Stimulated activated memory B cell treated with anti-CD40 and anti-IgM and Interleukin-4, amounts not matched to agents 10 μg/mL and 1 μg/mL and 100 μg/mL, for 72 hours (primary cell): ENCODE measurements at regions not wholly inside any gene's neighbourhood (a gene's known extent, or its start where the extent isn't known, plus 50 kb on each side); places are given as distances from the start of the nearest gene placed in this dataset.

Source experiments
- ATAC-seq: fragments of 150-1000 bp; cut with Tn5 transposase; 2 replicates; pipeline ENCODE4 v1.10.0; 2021
- H3K27ac Mint-ChIP-seq: one replicate; pipeline ENCODE4 v1.8.0; 2022; ENCODE audit warnings: mild to moderate bottlenecking, mixed read lengths
- H3K27me3 Mint-ChIP-seq: one replicate; pipeline ENCODE4 v1.8.0; 2022; ENCODE audit warnings: mixed read lengths
- H3K36me3 Mint-ChIP-seq: one replicate; pipeline ENCODE4 v1.8.0; 2022; ENCODE audit warnings: mixed read lengths
- H3K4me1 Mint-ChIP-seq: one replicate; pipeline ENCODE4 v1.8.0; 2022; ENCODE audit warnings: mixed read lengths
- H3K4me3 Mint-ChIP-seq: one replicate; pipeline ENCODE4 v1.8.0; 2022; ENCODE audit warnings: mild to moderate bottlenecking, moderate library complexity, mixed read lengths
- H3K9me3 Mint-ChIP-seq: one replicate; pipeline ENCODE4 v1.8.0; 2022; ENCODE audit warnings: mixed read lengths

GRCh38 chr5:27962198-27962597, 923.8 kb upstream of the CDH9 start:
- Mint-ChIP-seq H3K9me3 (peaks cover 19% of the 10 kb centered on the region), H3K36me3 (no peaks in the 10 kb centered on the region), H3K27ac (no peak overlapping the region), H3K4me1 (no peaks in the 10 kb centered on the region), H3K4me3 (no peak overlapping the region), H3K27me3 (no peaks in the 10 kb centered on the region)
- ATAC-seq: no peak

GRCh38 chr5:27947088-27947487, 908.7 kb upstream of the CDH9 start:
- no peaks in the 10 kb centered on the region for H3K4me1 Mint-ChIP-seq
- no peak for ATAC-seq

DNA sequence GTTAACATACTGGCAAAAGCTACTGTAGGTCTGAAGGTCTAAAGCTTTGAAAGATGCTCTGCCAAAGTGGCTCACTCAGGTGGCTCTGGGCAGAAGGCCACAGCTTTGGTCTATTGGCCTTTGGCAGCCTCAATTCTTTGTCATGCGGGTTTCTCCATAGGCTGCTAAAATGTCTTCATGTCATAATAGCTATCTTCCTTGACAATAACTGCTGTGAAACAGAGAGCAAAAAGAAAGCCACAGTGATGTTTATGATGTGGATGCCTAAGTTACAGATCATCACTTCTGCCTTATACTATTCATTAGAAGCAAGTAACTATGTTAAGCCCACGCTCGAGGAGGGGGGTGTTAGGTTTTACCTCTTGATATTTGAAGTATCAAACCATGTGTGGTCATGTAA, 906.1 kb upstream of the CDH9 start:
- Mint-ChIP-seq H3K4me3 (no peak overlapping the region), H3K36me3 (no peaks in the 10 kb centered on the region), H3K4me1 (no peaks in the 10 kb centered on the region), H3K27me3 (no peaks in the 10 kb centered on the region), H3K9me3 (peaks cover 3% of the 10 kb centered on the region), H3K27ac (no peak overlapping the region)
- ATAC-seq: no peak

More at GRCh38 chr5:27947088-27947487, 908.7 kb upstream of the CDH9 start:
- Mint-ChIP-seq H3K36me3 (no peaks in the 10 kb centered on the region), H3K27ac (no peak overlapping the region), H3K27me3 (no peaks in the 10 kb centered on the region), H3K4me3 (no peak overlapping the region), H3K9me3 (peaks cover 3% of the 10 kb centered on the region)

DNA sequence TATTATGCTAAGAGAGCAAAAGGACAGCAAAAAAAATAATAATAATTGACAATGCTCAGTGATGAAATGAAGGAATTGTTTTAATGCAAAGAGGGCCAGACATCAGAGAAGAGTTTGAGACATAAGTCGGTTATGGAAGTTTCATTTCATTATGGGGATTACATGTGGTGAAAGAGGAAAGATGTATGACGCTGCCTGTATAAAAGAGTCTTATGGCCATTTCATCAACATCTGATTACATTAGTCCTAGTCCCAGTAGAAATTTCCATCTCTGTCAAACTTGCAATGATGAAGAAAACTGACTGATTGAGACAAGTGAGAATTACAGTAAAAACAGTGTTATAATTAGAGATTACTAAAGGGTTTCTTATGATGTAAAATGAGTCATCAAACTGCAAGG, 900.6 kb upstream of the CDH9 start:
- no peak for ATAC-seq
- Mint-ChIP-seq H3K27me3 (no peaks in the 10 kb centered on the region), H3K9me3 (peaks cover 3% of the 10 kb centered on the region), H3K36me3 (no peaks in the 10 kb centered on the region), H3K4me1 (no peaks in the 10 kb centered on the region), H3K4me3 (no peak overlapping the region), H3K27ac (no peak overlapping the region)

DNA sequence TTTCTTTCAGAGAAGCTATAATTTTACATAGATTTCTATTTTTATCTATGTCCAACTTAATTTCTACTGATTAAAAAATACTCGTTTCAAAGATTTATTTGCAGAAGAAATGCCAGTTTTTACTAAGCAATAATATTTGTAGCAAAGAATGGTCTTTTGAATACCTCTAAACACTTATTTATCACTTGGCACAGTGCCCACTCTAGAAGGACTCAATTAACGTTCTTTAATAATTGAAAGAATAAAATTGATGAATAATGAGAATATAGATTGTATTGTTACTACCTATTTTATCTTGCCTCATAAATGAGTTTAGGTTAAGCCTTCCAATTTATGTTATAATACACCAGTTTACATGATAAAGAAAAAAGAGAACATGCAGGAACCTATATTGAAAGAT, 889.7 kb upstream of the CDH9 start:
- no peaks in the 10 kb centered on the region for H3K27me3 Mint-ChIP-seq
- H3K4me1 Mint-ChIP-seq: no peaks in the 10 kb centered on the region
- no peaks in the 10 kb centered on the region for H3K36me3 Mint-ChIP-seq
- no peak for ATAC-seq
- no peak overlapping the region for H3K4me3 Mint-ChIP-seq
- no peak overlapping the region for H3K27ac Mint-ChIP-seq
- H3K9me3 Mint-ChIP-seq: peaks cover 5% of the 10 kb centered on the region

GRCh38 chr5:27911216-27911615, 872.8 kb upstream of the CDH9 start:
- H3K9me3 Mint-ChIP-seq: no peaks in the 10 kb centered on the region
- no peaks in the 10 kb centered on the region for H3K4me1 Mint-ChIP-seq
- no peak for ATAC-seq
- H3K36me3 Mint-ChIP-seq: no peaks in the 10 kb centered on the region
- no peak overlapping the region for H3K4me3 Mint-ChIP-seq
- no peak overlapping the region for H3K27ac Mint-ChIP-seq
- no peaks in the 10 kb centered on the region for H3K27me3 Mint-ChIP-seq

DNA sequence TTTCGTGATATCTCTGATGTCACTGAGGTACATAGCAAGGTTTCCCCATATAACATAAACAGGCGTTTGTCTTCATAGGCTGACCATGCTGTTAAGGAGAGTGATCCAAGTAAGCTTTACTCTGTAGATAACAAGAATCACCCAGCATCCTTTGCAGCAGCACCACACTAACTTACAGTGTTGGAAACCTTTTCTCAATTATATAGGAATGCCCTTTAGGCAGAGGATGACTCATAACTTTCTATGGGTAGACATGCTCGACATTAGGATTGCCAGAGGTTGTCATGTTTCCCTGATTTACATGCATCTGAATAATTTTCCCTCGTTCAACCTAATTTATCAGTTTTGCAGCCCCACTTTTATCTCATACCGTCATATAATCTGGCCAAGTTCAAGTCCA, 870.0 kb upstream of the CDH9 start:
- Mint-ChIP-seq H3K27me3 (no peaks in the 10 kb centered on the region), H3K4me1 (no peaks in the 10 kb centered on the region), H3K4me3 (no peak overlapping the region), H3K36me3 (no peaks in the 10 kb centered on the region), H3K9me3 (no peaks in the 10 kb centered on the region), H3K27ac (no peak overlapping the region)
- ATAC-seq: no peak

DNA sequence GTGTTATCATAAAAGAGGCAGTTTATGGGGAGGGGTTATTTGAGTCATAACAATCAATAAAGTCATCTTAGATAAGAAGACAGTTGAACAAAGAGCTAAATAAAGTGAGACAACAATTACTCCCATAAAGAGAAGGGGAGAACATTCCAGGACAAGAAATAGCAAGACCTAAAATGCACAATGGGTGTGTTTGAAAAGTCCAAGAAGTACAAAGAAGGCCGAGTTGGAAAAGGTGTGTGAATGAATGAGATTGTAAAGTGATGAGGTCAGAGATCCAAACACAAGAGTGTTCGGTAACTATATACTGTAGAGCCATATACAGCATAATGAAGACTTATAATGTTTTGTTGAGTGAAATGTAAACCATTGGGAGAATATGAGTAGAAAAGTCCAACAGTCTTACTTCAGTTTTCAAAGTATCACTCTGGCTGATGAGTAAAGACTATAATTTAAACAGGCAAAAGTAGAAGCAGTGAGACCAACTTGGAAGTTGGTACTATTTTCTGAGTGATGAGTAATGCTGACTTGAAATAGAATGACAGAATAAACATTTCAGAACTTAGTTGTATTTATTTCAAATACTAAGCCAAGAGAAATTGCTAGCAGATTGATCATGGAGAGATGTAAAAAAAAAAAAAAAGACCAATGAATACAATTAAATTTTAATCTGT, 868.7 kb upstream of the CDH9 start:
- Mint-ChIP-seq H3K27ac (no peak overlapping the region), H3K4me1 (no peaks in the 10 kb centered on the region), H3K9me3 (no peaks in the 10 kb centered on the region), H3K27me3 (no peaks in the 10 kb centered on the region), H3K4me3 (no peak overlapping the region), H3K36me3 (no peaks in the 10 kb centered on the region)
- no peak for ATAC-seq

DNA sequence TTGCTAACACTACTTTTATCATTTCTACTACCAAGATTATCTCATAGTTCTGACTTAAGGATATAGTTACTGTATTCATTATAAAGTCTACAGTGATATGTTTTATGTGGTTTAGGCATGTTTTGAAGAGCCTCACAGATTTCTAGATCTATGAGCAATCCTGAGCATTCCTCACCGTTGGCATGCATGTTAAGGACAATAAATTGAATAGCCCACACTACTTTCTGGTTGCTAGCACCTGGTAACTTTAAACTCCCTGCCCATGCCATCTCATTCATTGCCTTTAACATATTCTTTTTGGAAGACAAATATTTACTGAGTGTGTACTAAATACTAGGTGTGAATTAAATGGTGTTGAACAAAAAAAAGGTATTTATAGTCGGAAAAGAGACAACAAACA, 868.1 kb upstream of the CDH9 start:
- Mint-ChIP-seq H3K27ac (no peak overlapping the region), H3K4me3 (no peak overlapping the region), H3K4me1 (no peaks in the 10 kb centered on the region), H3K36me3 (no peaks in the 10 kb centered on the region), H3K27me3 (no peaks in the 10 kb centered on the region), H3K9me3 (no peaks in the 10 kb centered on the region)
- no peak for ATAC-seq

DNA sequence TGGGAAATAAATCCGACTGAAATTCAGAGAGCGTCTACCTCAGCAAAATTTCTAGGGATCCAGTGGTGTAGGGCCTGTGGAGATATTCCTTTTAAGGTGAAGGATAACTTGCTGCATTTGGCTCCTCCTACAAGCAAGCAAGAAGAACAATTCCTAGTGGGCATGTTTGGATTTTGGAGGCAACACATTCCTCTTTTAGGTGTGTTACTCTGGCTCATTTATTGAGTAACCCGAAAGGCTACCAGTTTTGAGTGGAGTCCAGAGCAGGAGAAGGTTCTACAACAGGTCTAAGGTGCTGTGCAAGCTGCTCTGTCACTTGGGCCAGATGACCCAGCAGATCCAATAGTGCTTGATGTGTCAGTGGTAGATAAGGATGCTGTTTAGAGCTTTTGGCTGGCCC, 862.4 kb upstream of the CDH9 start:
- Mint-ChIP-seq H3K4me3 (no peak overlapping the region), H3K9me3 (no peaks in the 10 kb centered on the region), H3K27me3 (no peaks in the 10 kb centered on the region), H3K36me3 (no peaks in the 10 kb centered on the region), H3K4me1 (no peaks in the 10 kb centered on the region), H3K27ac (no peak overlapping the region)
- ATAC-seq: no peak

- no peak overlapping the region for H3K4me3 Mint-ChIP-seq
- H3K9me3 Mint-ChIP-seq: peaks cover 14% of the 10 kb centered on the region
- H3K27ac Mint-ChIP-seq: no peak overlapping the region
- no peaks in the 10 kb centered on the region for H3K36me3 Mint-ChIP-seq
- no peak for ATAC-seq
- H3K27me3 Mint-ChIP-seq: no peaks in the 10 kb centered on the region
- H3K4me1 Mint-ChIP-seq: no peaks in the 10 kb centered on the region
Observed at GRCh38 chr5:27876071-27876470, 837.7 kb upstream of the CDH9 start.

DNA sequence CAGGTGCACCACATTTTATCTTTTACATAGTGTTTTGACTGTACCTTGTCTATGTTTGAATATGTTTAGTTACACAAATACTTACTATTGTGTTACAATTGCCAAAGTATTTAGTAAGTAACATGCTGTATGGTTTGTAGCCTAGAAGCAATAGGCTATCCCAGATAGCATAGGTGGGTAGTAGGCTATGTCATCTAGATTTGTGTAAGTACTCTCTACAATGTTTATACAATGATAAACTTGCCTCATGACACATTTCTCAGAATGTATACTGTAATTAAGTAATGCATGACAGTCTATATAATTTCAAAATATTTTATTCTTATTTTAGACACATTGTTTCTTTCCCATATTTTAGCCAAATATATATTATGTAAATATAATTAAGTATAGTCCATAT, 836.8 kb upstream of the CDH9 start:
- Mint-ChIP-seq H3K27me3 (no peaks in the 10 kb centered on the region), H3K36me3 (no peaks in the 10 kb centered on the region), H3K4me3 (no peak overlapping the region), H3K9me3 (peaks cover 10% of the 10 kb centered on the region), H3K4me1 (no peaks in the 10 kb centered on the region), H3K27ac (no peak overlapping the region)
- ATAC-seq: no peak

- Mint-ChIP-seq H3K4me3 (no peak overlapping the region), H3K9me3 (peaks cover 3% of the 10 kb centered on the region), H3K36me3 (no peaks in the 10 kb centered on the region), H3K27ac (no peak overlapping the region), H3K4me1 (no peaks in the 10 kb centered on the region), H3K27me3 (no peaks in the 10 kb centered on the region)
- no peak for ATAC-seq
Observed at GRCh38 chr5:27868292-27868691, 829.9 kb upstream of the CDH9 start.

- no peaks in the 10 kb centered on the region for H3K4me1 Mint-ChIP-seq
- no peak for ATAC-seq
- H3K9me3 Mint-ChIP-seq: peaks cover 3% of the 10 kb centered on the region
- no peaks in the 10 kb centered on the region for H3K36me3 Mint-ChIP-seq
- H3K27ac Mint-ChIP-seq: no peak overlapping the region
- no peaks in the 10 kb centered on the region for H3K27me3 Mint-ChIP-seq
- H3K4me3 Mint-ChIP-seq: no peak overlapping the region
Observed at GRCh38 chr5:27855491-27855890, 817.1 kb upstream of the CDH9 start.

DNA sequence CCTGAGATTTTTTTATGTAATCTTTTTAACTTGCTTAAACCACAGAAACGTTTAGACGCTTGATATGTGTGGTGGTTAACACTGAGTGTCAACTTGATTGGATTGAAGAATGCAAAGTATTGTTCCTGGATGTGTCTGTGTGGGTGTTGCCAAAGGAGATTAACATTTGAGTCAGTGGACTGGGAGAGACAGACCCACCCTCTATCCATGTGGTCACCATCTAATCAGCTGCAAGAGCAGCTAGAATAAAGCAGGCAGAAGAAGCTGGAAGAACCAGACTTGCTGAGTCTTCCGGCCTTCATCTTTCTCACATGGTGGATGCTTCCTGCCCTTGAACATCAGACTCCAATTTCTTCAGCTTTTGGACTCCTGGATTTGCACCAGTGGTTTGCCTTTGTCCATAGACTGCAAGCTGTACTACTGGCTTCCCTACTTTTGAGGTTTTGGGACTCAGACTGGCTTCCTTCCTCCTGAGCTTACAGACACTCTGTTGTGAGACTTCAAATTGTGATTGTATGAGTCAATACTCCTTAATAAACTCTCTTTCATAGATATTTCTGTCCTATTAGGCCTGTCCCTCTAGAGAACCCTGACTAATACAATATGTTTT, 816.0 kb upstream of the CDH9 start:
- peaks cover 3% of the 10 kb centered on the region for H3K9me3 Mint-ChIP-seq
- H3K36me3 Mint-ChIP-seq: no peaks in the 10 kb centered on the region
- H3K4me3 Mint-ChIP-seq: no peak overlapping the region
- no peak overlapping the region for H3K27ac Mint-ChIP-seq
- no peaks in the 10 kb centered on the region for H3K27me3 Mint-ChIP-seq
- no peaks in the 10 kb centered on the region for H3K4me1 Mint-ChIP-seq
- no peak for ATAC-seq

- no peaks in the 10 kb centered on the region for H3K4me1 Mint-ChIP-seq
- H3K9me3 Mint-ChIP-seq: peaks cover 8% of the 10 kb centered on the region
- H3K27me3 Mint-ChIP-seq: no peaks in the 10 kb centered on the region
- H3K27ac Mint-ChIP-seq: no peak overlapping the region
- ATAC-seq: no peak
- H3K4me3 Mint-ChIP-seq: no peak overlapping the region
- no peaks in the 10 kb centered on the region for H3K36me3 Mint-ChIP-seq
Observed at GRCh38 chr5:27845248-27845647, 806.9 kb upstream of the CDH9 start.
